ENCODE measurements at regions not wholly inside any gene's neighbourhood (a gene's known extent, or its start where the extent isn't known, plus 50 kb on each side); places are given as distances from the start of the nearest gene placed in this dataset.

DNA sequence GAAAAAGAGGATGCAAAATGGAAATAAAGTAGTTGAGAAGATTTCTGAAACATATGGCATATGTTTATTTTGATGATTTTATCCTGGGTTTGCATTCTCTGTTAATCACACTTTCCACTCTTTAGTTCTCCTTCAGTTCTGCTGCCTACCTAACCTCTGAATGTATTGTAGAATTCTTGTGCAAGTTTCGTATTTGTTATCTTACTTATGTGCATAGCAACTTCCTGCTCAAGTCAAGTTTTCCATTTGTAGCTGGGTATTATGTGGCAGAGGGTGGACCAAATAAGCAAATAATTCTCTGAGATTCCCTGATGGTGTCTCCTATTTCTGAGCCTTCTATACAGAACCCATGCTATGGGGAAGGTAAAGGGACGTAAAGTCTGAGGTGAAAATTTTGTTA, 381.6 kb downstream of the FOXG1 start:
- TF ChIP-seq, protein P1, sequence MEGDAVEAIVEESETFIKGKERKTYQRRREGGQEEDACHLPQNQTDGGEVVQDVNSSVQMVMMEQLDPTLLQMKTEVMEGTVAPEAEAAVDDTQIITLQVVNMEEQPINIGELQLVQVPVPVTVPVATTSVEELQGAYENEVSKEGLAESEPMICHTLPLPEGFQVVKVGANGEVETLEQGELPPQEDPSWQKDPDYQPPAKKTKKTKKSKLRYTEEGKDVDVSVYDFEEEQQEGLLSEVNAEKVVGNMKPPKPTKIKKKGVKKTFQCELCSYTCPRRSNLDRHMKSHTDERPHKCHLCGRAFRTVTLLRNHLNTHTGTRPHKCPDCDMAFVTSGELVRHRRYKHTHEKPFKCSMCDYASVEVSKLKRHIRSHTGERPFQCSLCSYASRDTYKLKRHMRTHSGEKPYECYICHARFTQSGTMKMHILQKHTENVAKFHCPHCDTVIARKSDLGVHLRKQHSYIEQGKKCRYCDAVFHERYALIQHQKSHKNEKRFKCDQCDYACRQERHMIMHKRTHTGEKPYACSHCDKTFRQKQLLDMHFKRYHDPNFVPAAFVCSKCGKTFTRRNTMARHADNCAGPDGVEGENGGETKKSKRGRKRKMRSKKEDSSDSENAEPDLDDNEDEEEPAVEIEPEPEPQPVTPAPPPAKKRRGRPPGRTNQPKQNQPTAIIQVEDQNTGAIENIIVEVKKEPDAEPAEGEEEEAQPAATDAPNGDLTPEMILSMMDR (IDR thresholded peaks at IDR 0.05), result no peak
- no peak for TF ChIP-seq POLR2A (IDR thresholded peaks at IDR 0.05)
